ENCODE measurements at regions not wholly inside any gene's neighbourhood (a gene's known extent, or its start where the extent isn't known, plus 50 kb on each side); places are given as distances from the start of the nearest gene placed in this dataset.

DNA sequence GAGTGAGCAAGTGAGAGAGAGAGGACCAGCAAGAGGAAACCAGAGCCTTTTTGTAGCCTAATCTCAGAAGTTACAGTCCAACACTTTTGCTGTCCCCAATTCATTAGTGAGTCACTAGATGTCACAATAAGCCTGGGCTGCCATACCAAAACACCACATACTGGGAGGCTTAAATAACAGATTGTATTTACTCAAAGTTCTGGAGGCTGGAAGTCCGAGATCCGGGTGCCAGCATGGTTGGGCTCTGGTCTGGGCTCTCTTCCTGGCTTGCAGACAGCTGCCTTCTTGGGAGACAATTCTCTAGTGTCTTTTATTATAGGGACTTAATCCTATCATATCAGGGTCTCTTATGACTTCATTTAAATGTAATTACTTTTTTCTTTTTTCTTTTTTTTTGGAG lies 50.7 kb upstream of the FERMT1 start:
- Mint-ChIP-seq H3K4me3 (ENCODE audit: unreplicated experiment) (no peak overlapping the region), H3K27ac (ENCODE audit: unreplicated experiment) (no peak overlapping the region), H3K4me1 (ENCODE audit: low read depth, unreplicated experiment) (no peaks in the 10 kb centered on the region), H3K27me3 (ENCODE audit: low read depth, unreplicated experiment) (peaks cover 2% of the 10 kb centered on the region), H3K9me3 (ENCODE audit: unreplicated experiment) (peaks cover 2% of the 10 kb centered on the region), H3K36me3 (ENCODE audit: low read depth, unreplicated experiment) (no peaks in the 10 kb centered on the region)
- DNase-seq (ENCODE audit: low read depth), result no peak
- no peaks in the 10 kb centered on the region for H3K27me3 ChIP-seq (ENCODE audit: insufficient read depth, low read length)
- H3K4me2 ChIP-seq (ENCODE audit: low read length), result no peak overlapping the region
- H3K4me3 ChIP-seq (ENCODE audit: insufficient read depth, low read depth, low read length), result no peak overlapping the region
- H3K27ac ChIP-seq (ENCODE audit: low read depth, low read length), result no peak overlapping the region
- H3K4me1 ChIP-seq (ENCODE audit: insufficient read depth, low read length), result no peaks in the 10 kb centered on the region
- H4K20me1 ChIP-seq (ENCODE audit: insufficient read depth, low read length), result no peaks in the 10 kb centered on the region
- H2AFZ ChIP-seq (ENCODE audit: low read depth, low read length), result no peak overlapping the region
- no peaks in the 10 kb centered on the region for H3K79me2 ChIP-seq (ENCODE audit: insufficient read depth, low read length)
- no peak for TF ChIP-seq EZH2 (IDR thresholded peaks at IDR 0.05; ENCODE audit: insufficient read depth, low read length)
- TF ChIP-seq, protein P1, sequence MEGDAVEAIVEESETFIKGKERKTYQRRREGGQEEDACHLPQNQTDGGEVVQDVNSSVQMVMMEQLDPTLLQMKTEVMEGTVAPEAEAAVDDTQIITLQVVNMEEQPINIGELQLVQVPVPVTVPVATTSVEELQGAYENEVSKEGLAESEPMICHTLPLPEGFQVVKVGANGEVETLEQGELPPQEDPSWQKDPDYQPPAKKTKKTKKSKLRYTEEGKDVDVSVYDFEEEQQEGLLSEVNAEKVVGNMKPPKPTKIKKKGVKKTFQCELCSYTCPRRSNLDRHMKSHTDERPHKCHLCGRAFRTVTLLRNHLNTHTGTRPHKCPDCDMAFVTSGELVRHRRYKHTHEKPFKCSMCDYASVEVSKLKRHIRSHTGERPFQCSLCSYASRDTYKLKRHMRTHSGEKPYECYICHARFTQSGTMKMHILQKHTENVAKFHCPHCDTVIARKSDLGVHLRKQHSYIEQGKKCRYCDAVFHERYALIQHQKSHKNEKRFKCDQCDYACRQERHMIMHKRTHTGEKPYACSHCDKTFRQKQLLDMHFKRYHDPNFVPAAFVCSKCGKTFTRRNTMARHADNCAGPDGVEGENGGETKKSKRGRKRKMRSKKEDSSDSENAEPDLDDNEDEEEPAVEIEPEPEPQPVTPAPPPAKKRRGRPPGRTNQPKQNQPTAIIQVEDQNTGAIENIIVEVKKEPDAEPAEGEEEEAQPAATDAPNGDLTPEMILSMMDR (IDR thresholded peaks at IDR 0.05; ENCODE audit: insufficient read depth, low read depth, low read length), result no peak
- no peaks in the 10 kb centered on the region for H3K36me3 ChIP-seq (ENCODE audit: insufficient read depth, low read length)
- no peak overlapping the region for H3K9ac ChIP-seq (ENCODE audit: low read length)
- FAIRE-seq, result no peak
- H3K9me3 ChIP-seq (ENCODE audit: insufficient read depth, low read depth, low read length), result no peaks in the 10 kb centered on the region

Measured in astrocyte (in vitro differentiated cells and primary cell).